ENCODE measurements at regions not wholly inside any gene's neighbourhood (a gene's known extent, or its start where the extent isn't known, plus 50 kb on each side); places are given as distances from the start of the nearest gene placed in this dataset.

DNA sequence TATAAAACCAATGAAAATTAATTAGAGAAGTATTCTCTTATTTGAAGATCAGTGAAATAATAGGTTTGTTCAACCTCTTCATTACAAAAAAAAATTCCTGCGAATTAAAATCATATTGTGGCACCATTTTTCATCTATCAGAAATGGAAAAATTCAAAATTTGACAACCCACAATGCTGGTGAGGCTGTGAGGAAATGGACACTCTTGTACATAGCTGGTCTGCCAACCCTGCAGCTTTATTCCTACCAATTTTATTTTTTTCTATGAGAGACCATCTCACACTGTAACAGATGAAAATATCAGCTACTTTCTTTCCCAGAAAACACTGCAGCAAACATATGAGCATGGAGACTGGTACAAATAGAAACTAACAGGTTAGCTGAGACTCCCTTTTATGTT lies 208.8 kb upstream of the SEMA3E start:
- TF ChIP-seq, protein P1, sequence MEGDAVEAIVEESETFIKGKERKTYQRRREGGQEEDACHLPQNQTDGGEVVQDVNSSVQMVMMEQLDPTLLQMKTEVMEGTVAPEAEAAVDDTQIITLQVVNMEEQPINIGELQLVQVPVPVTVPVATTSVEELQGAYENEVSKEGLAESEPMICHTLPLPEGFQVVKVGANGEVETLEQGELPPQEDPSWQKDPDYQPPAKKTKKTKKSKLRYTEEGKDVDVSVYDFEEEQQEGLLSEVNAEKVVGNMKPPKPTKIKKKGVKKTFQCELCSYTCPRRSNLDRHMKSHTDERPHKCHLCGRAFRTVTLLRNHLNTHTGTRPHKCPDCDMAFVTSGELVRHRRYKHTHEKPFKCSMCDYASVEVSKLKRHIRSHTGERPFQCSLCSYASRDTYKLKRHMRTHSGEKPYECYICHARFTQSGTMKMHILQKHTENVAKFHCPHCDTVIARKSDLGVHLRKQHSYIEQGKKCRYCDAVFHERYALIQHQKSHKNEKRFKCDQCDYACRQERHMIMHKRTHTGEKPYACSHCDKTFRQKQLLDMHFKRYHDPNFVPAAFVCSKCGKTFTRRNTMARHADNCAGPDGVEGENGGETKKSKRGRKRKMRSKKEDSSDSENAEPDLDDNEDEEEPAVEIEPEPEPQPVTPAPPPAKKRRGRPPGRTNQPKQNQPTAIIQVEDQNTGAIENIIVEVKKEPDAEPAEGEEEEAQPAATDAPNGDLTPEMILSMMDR (CRISPR knock-in tag; IDR thresholded peaks at IDR 0.05): no peak
- no peak for TF ChIP-seq BRCA1 (CRISPR knock-in tag; IDR thresholded peaks at IDR 0.05)
- TF ChIP-seq SUZ12 (IDR thresholded peaks at IDR 0.05; ENCODE audit: low read depth, low read length): no peak

All from HepG2 (cell line).